Activated T-cell treated with anti-CD3 and anti-CD28 coated beads for 24 hours (primary cell): ENCODE measurements at regions not wholly inside any gene's neighbourhood (a gene's known extent, or its start where the extent isn't known, plus 50 kb on each side); places are given as distances from the start of the nearest gene placed in this dataset.

Experiments used
- DNase-seq: peaks from one replicate; pipeline ENCODE4 v3.0.0-alpha.2; 2020; ENCODE audit warnings: low read depth

GRCh38 chr13:99642006-99642405 lies 140.7 kb downstream of the TM9SF2 start:
- no peak for DNase-seq

- no peak for DNase-seq
These were observed 139.0 kb downstream of the TM9SF2 start for GRCh38 chr13:99640260-99640659.

GRCh38 chr13:99639126-99639525 lies 137.9 kb downstream of the TM9SF2 start:
- DNase-seq = no peak

GRCh38 chr13:99636728-99637353 lies 135.6 kb downstream of the TM9SF2 start:
- no peak for DNase-seq

- no peak for DNase-seq
These were observed 135.0 kb downstream of the TM9SF2 start for GRCh38 chr13:99636306-99636705.

GRCh38 chr13:99634672-99635071 lies 133.4 kb downstream of the TM9SF2 start:
- DNase-seq = no peak

GRCh38 chr13:99630269-99630898 lies 129.1 kb downstream of the TM9SF2 start:
- no peak for DNase-seq

- no peak for DNase-seq
These were observed 128.4 kb downstream of the TM9SF2 start for GRCh38 chr13:99629641-99630040.

GRCh38 chr13:99628442-99628841 lies 127.2 kb downstream of the TM9SF2 start:
- DNase-seq = no peak

- no peak for DNase-seq
These were observed 125.3 kb downstream of the TM9SF2 start for GRCh38 chr13:99626461-99627082.

- no peak for DNase-seq
These were observed 123.8 kb downstream of the TM9SF2 start for GRCh38 chr13:99624936-99625540.

GRCh38 chr13:99620806-99621205 lies 119.5 kb downstream of the TM9SF2 start:
- DNase-seq = no peak

- no peak for DNase-seq
These were observed 117.9 kb downstream of the TM9SF2 start for GRCh38 chr13:99619207-99619606.

- no peak for DNase-seq
These were observed 116.4 kb downstream of the TM9SF2 start for GRCh38 chr13:99617474-99618255.

- no peak for DNase-seq
These were observed 113.2 kb downstream of the TM9SF2 start for GRCh38 chr13:99614465-99614885.
